Stimulated activated CD8-positive, alpha-beta memory T cell treated with anti-CD3 and anti-CD28 coated beads, Interleukin-4, amount 100 ng/mL, for 4 hours (primary cell): ENCODE measurements at regions not wholly inside any gene's neighbourhood (a gene's known extent, or its start where the extent isn't known, plus 50 kb on each side); places are given as distances from the start of the nearest gene placed in this dataset.

Experiments
- DNase-seq, 2 donors: peaks; one replicate each; pipeline ENCODE4 v3.0.0-alpha.2; 2020; ENCODE audit warnings: low read depth in 2 of 2, low spot score in 1 of 2

DNA sequence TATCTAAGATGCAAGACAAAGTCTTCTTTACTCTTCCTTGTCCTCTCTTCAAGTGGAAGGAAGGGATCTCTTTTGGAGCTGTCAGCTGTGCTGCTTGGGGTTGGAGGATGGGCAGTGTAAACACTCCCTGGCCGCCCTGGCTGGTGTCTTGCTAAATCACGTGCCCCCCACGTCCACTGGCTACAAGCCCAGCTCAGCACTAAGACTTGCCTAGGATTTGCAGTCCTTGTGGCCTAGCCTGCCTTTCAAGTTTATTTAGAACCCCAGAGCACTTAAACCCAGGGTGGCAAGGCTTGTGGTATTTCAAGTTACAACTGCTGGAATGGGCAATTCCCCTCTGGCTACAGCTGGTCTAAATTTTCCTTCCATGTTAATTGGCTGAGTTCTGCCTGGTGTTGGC lies 272.4 kb upstream of the MYO3A start:
- DNase-seq: no peak

DNA sequence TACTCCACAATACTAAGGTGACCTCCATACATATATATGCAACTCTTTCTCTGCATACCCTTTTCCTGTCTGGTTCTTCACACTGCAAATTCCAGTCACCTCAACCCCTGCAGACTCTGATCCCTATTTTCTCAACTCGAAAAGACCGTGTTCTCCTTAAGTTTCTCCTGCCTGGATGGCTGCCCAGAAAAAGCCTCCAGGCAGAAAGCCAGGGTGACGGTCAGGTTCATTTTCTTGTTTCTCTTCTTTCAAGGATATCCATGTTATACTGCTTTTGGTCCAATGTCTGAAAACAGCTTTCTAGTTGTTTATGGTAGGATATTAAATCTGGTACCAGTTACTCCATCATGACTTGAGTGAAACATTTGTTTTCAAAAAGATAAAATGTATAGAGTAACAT lies 267.8 kb upstream of the MYO3A start:
- DNase-seq: no peak

DNA sequence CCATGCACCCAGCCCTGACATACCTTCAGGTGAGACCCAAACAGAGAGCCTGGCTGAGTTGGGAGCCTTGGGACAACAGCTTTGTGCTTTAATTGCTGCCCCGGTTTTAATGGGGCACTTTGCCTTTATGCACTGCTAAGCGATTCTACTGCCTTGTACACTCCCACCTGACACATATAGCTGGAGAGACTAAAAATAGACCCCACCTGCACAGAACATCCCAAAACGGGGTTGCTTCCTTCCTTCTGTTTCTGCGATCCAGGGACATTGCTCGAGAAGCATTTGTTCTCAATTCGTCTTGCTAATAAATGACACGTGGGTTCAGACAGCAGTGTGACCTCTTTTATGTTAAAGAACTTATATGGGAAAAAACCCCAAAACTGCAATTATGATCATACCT lies 258.8 kb upstream of the MYO3A start:
- no peak for DNase-seq

DNA sequence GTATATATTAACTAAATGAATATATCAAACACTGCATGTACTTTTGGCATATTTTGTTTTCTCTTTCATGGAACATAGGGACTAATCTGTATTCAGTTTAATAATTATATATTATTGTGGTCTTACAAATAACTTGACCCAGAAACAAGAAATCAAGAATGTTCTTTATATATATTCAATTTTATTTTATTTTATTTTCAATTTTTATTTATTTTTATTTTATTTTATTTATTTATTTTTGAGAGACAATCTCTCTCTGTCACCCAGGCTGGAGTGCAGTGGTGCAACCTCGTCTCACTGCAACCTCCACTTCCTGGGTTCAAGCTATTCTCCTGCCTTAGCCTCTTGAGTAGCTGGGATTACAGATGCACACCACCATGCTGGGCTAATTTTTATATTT lies 258.4 kb upstream of the MYO3A start:
- no peak for DNase-seq

- DNase-seq: no peak
Measured at GRCh38 chr10:25678220-25678619, 255.8 kb upstream of the MYO3A start.

GRCh38 chr10:25678666-25679065 lies 255.4 kb upstream of the MYO3A start:
- DNase-seq: no peak

DNA sequence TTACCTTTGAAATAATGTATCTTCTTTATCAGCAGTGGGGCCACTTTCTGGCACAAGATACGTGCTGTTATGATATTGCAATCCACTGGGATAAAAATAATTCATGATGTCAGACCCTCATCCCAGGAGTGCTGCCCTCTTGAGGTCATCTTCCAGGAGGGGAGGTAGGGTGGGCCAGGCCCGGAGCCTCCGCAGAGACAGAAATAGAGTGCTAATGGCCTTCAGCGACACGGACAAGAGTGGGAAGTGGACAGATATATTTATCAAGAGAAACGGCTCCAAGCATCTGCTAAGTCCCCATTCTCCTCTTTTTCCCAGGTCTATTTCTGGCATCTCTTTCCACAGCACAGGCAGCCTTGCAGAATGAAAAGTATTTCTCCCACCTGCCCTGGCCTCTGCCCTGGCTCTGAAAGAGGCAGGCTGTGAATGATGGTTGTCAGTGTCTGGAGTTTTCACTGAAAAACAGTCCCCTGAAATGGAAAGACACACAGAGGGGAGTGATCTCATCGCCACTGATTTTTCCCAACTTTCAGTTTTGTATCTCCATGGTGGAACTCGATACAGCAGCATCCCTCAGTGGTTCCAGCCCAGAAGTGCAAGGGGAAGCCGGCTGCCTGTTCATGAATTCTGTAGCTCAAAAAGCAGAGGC lies 251.7 kb upstream of the MYO3A start:
- DNase-seq: no peak

- DNase-seq: no peak
Measured at GRCh38 chr10:25683344-25683743, 250.7 kb upstream of the MYO3A start.

GRCh38 chr10:25687521-25687920 lies 246.5 kb upstream of the MYO3A start:
- DNase-seq: no peak

DNA sequence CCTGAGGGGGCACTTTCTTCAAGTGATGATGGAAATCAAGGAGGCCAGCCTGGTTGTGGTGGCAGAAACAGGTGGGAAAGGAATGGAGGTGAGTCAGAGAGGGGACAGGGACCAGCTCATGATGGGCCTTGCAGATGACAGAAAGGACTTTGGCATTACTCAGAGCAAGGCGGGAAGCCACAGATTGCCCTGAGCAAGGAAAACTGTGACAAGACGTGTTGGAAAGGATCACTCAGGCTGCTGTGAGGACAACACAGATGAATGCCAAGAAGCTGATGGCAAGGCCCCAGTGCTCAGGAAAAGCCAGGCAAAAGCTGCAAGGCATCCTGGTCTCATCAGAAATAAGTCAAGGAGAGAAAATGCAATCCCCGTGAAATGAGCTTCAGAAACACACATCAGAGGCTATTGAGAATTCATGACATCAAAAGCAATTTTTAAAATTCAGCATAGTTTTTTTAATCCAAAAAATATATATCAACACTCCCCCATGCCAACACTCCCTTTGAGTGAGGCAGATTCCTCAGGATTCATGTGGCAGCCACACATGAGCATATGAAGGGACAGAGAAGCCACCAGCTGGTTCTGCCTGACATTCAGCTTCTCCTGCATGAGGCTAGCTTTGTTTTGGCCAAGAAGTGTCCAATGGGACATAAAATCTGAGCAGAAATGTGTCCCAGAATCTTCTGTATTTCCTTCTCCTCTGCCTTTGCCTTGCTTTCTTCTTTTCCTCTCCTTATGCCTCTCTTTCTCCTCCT lies 244.5 kb upstream of the MYO3A start:
- DNase-seq: no peak

GRCh38 chr10:25692761-25693160 lies 241.3 kb upstream of the MYO3A start:
- no peak for DNase-seq

- DNase-seq: no peak
Measured at GRCh38 chr10:25694206-25694933, 239.7 kb upstream of the MYO3A start.

- no peak for DNase-seq
Measured at GRCh38 chr10:25694971-25695370, 239.1 kb upstream of the MYO3A start.

- DNase-seq: no peak
Measured at GRCh38 chr10:25695586-25695985, 238.4 kb upstream of the MYO3A start.

- DNase-seq: no peak
Measured at GRCh38 chr10:25696013-25696708, 237.9 kb upstream of the MYO3A start.

DNA sequence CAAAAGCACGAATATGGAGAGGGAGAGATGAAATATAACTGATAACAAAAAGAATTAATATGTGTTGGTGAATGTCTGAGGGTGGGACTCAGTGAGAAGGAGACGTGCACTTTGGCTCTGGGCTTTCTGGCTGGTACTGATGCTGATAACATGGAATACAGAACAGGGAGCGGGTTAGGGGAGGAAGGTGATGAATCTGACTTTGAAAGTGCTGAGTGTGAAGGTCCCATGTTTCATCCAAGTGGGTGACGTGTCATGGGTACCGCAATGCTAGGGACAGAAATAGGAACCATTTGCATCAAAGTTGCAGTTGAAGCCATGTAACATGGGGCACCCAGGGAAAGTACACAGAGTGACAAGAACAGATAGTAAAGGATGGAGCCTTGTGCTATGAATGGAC lies 236.6 kb upstream of the MYO3A start:
- no peak for DNase-seq

DNA sequence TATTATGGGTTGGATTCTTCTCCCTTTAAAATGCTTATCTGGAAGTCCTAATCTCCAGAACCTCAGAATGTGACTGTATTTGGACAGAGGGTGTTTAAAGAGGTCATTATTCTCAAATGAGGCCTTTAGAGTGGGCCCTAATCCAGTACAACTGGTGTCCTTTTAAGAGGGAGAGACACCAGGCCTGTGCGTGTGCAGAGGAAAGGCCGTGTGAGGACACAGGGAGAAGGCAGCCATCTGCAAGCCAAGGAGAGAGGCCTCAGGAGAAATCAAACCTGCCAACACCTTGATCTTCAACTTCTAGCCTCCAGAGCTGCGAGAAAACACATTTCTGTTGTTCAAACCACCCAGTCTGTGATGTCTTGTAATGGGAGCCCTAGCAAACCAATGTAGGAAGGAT lies 235.4 kb upstream of the MYO3A start:
- DNase-seq: no peak

DNA sequence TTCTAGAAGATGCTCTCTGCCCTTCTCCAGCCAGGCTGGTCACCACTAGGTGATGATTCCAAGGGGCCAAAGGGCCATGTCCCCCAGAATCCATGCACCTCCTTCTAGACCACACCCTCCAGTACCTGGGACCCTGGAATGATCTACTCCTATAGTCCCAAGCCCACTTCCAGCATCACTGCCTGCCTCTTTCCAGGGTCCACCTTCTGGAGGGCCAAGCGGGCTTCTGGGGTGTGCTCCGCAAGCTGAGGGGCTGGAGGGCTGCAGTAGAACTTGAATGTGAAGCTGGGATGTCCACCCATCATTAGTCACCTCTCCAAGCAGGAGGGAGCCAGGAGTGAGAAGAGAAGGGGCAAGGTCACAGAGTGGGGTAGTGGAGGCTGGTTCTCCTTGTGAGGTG lies 234.4 kb upstream of the MYO3A start:
- no peak for DNase-seq

DNA sequence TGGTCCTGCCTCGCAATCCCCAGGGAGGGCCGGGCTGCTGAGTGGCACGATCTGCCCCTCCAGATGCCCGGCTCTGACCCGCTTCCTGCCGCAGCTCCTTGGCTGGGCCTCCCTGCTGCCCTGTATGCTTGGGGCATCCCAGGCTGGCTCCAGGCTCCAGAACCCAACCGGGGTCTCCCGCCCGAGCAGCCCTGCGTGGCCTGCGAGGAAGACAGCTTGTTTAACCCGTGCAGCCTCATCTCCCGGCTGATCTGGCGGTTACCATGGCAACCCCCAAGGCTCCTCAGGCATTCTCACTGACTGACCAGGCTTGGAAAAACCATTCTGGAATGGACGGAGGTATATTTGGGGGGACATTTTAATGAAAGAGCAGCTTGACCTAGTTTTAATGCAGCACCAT lies 232.4 kb upstream of the MYO3A start:
- no peak for DNase-seq

DNA sequence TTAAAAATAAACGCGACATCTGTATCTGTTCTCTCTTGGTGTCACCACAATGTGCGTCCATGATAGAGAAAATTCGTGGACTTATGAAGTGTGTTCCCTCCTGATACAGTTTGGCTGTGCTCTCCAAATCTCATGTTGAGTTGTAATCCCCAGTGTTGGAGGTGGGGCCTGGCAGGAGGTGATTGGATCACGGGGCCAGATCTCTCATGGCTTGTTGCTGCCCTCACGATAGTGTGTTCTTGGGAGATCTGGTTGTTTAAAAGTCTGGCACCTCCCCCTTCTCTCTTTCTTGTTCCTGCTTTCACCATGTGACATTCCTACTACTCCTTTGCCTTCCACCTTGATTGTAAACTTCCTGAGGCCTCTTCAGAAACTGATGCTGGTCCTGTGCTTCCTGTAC lies 229.4 kb upstream of the MYO3A start:
- no peak for DNase-seq

GRCh38 chr10:25707572-25707971 lies 226.5 kb upstream of the MYO3A start:
- no peak for DNase-seq
